ENCODE measurements at regions not wholly inside any gene's neighbourhood (a gene's known extent, or its start where the extent isn't known, plus 50 kb on each side); places are given as distances from the start of the nearest gene placed in this dataset.

DNA sequence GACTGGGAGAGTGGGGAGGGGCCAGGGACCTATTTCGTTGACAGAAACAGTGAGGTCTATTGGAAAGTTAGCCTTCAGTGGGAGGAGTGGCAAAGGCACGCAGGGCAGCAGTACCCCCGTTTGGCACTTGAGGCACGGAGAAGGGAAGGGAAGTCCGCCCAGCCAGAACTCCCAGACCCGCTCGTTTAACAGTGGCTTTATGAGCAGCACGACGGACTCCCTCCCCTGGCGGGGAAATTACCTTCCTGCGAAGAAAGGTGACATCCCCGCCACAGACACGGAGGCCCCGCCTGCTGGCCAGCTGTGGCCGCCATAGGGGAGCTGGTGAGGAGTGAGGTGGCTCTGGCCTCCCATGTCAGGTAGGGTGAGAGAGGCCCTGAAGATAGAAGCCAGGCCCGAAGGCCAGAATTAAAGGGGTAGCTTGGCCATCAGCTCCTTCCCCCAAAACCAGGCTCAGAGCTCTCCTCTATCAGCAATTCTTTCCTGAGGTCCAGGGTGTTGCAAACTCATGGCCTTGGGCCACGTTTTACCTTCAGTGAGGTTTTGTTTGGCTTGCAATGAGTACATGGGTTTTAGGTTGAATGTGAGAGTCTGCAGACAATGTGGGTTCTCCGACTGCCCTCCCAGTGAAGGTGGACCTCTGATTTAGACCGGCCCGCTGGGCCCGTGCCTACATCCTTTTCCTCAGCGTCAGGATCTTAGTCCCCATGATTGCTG is 123.7 kb downstream of the MRPL14 start:
- H3K27me3 ChIP-seq (ENCODE audit: control insufficient read depth in 3 of 3, insufficient read depth in 3 of 3, low read length in 2 of 3), result peaks cover 0 to 6% (median 0%) of the 10 kb centered on the region in 3 donors
- peak overlapping the region in 1 of 2 donors; percentile 23 for H3K9ac ChIP-seq (ENCODE audit: insufficient read depth in 1 of 2, low read length in 2 of 2)
- H3K27ac ChIP-seq (ENCODE audit: low read depth in 1 of 2, low read length in 1 of 2), result peak overlapping the region in 1 of 2 donors; percentile 71
- TF ChIP-seq, protein P1, sequence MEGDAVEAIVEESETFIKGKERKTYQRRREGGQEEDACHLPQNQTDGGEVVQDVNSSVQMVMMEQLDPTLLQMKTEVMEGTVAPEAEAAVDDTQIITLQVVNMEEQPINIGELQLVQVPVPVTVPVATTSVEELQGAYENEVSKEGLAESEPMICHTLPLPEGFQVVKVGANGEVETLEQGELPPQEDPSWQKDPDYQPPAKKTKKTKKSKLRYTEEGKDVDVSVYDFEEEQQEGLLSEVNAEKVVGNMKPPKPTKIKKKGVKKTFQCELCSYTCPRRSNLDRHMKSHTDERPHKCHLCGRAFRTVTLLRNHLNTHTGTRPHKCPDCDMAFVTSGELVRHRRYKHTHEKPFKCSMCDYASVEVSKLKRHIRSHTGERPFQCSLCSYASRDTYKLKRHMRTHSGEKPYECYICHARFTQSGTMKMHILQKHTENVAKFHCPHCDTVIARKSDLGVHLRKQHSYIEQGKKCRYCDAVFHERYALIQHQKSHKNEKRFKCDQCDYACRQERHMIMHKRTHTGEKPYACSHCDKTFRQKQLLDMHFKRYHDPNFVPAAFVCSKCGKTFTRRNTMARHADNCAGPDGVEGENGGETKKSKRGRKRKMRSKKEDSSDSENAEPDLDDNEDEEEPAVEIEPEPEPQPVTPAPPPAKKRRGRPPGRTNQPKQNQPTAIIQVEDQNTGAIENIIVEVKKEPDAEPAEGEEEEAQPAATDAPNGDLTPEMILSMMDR (IDR thresholded peaks at IDR 0.05; ENCODE audit: control extremely low read depth, extremely low read depth), result no peak
- 53 to 69% methylated on average over 22 of the region's 22 CpGs for WGBS, 2 donors
- peaks cover 0 to 21% (median 10%) of the 10 kb centered on the region in 5 donors for H3K4me1 ChIP-seq (ENCODE audit: control insufficient read depth in 5 of 5, insufficient read depth in 5 of 5, low read length in 5 of 5)
- ATAC-seq (ENCODE audit: insufficient read depth, low FRiP score) (no peak), DNase-seq (no peak)
- H3K9me3 ChIP-seq (ENCODE audit: control insufficient read depth in 4 of 4, insufficient read depth in 3 of 4, low read length in 3 of 4), result no peaks in the 10 kb centered on the region
- H3K36me3 ChIP-seq (ENCODE audit: control insufficient read depth in 4 of 4, insufficient read depth in 4 of 4, low read length in 4 of 4), result no peaks in the 10 kb centered on the region
- no peak overlapping the region for H3K4me3 ChIP-seq

DNA sequence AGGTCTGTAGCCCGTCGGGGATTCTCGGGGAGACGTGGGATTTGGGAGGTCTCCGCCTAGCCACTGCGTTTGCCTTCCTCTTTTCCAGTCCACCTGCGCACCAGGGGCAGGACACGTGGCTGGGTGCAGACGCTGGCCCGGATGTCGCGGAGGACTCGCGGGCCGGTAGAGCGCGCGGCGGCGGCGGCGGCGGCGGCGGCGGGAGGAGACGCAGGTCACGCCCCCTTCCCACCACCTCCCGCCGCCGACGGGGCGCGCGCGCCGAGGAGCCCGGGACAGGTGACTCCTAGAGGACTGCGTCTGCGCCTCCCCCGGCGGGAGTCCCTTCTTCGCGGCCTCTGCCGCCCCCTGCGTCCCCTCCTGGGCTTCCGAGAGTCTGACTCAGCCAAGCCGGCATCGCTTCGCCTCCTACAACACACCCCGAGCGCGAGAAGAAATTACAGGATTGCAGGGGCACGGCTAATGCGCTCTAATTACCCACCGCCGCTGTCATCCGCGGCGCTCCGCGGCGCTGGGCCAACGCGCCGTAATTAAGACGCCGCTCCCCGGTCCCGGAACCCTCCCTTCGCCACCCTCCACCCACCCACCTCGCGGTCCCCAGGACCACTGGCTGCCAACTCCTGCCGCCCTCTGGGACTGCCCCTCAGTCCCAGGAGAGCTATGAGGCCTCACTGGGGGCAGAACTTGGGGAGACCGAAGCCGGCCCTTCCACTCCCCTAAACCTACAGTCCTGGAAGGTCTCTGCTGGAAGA is 124.5 kb downstream of the MRPL14 start:
- DNase-seq (peak; percentile 72 to 79 (median 73)), ATAC-seq (ENCODE audit: insufficient read depth, low FRiP score) (peak; percentile 31)
- Histone ChIP-seq H3K4me3 (peak overlapping the region; percentile 12), H3K9me3 (ENCODE audit: control insufficient read depth in 4 of 4, insufficient read depth in 3 of 4, low read length in 3 of 4) (no peaks in the 10 kb centered on the region), H3K9ac (ENCODE audit: insufficient read depth in 1 of 2, low read length in 2 of 2) (peak overlapping the region in 1 of 2 donors; percentile 23), H3K36me3 (ENCODE audit: control insufficient read depth in 4 of 4, insufficient read depth in 4 of 4, low read length in 4 of 4) (no peaks in the 10 kb centered on the region), H3K27ac (ENCODE audit: low read depth in 1 of 2, low read length in 1 of 2) (peak overlapping the region in 1 of 2 donors; percentile 71), H3K4me1 (ENCODE audit: control insufficient read depth in 5 of 5, insufficient read depth in 5 of 5, low read length in 5 of 5) (peaks cover 0 to 21% (median 10%) of the 10 kb centered on the region in 5 donors), H3K27me3 (ENCODE audit: control insufficient read depth in 3 of 3, insufficient read depth in 3 of 3, low read length in 2 of 3) (peaks cover 0 to 6% (median 0%) of the 10 kb centered on the region in 3 donors)
- TF ChIP-seq, protein P1 (IDR thresholded peaks at IDR 0.05; ENCODE audit: control extremely low read depth, extremely low read depth), result no peak
- 2 to 11% methylated on average over 57 to 76 of the region's 76 CpGs for WGBS, 2 donors

DNA sequence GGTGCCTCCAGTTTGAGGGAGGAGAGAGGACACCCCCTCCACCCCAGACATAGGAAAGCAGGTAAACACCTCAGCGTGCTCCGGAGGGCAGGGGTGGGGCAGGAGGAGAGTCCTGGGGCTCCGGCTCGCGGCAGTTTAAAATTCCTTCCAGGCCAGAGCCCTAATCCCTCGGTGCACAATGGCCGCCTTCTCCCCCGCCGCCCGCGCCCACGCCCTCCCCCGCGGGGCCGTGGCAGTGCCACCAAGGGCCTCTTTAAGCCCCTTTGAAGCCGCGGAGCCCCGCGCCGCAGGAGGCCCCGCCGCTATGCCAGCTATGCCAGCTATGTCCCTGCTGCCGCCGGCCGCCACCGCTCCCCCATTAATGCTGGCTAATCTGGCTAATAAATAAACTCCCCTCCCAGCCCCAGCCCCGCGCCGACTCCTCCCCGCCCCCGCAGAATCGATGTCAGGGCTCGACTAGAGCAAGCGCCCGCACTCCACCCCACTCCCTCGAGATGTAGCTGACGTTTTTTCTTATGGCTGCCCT is 125.1 kb downstream of the MRPL14 start:
- Histone ChIP-seq H3K9ac (ENCODE audit: insufficient read depth in 1 of 2, low read length in 2 of 2) (no peak overlapping the region), H3K27me3 (ENCODE audit: control insufficient read depth in 3 of 3, insufficient read depth in 3 of 3, low read length in 2 of 3) (peaks cover 0 to 6% (median 0%) of the 10 kb centered on the region in 3 donors), H3K27ac (ENCODE audit: low read depth in 1 of 2, low read length in 1 of 2) (peak overlapping the region in 1 of 2 donors; percentile 44), H3K4me1 (ENCODE audit: control insufficient read depth in 5 of 5, insufficient read depth in 5 of 5, low read length in 5 of 5) (peaks cover 0 to 21% (median 10%) of the 10 kb centered on the region in 5 donors), H3K9me3 (ENCODE audit: control insufficient read depth in 4 of 4, insufficient read depth in 3 of 4, low read length in 3 of 4) (no peaks in the 10 kb centered on the region), H3K36me3 (ENCODE audit: control insufficient read depth in 4 of 4, insufficient read depth in 4 of 4, low read length in 4 of 4) (no peaks in the 10 kb centered on the region), H3K4me3 (no peak overlapping the region)
- peak; percentile 7 for ATAC-seq (ENCODE audit: insufficient read depth, low FRiP score)
- TF ChIP-seq, protein P1 (IDR thresholded peaks at IDR 0.05; ENCODE audit: control extremely low read depth, extremely low read depth), result no peak
- peak in 2 of 3 donors; percentile 21 to 68 for DNase-seq
- WGBS, 2 donors, result 5 to 7% methylated on average over 36 to 37 of the region's 37 CpGs

Measured in lung (tissue), 11 donors.